ELR (cell line): ENCODE measurements at regions not wholly inside any gene's neighbourhood (a gene's known extent, or its start where the extent isn't known, plus 50 kb on each side); places are given as distances from the start of the nearest gene placed in this dataset.

ENCODE experiments used
- DNase-seq: peaks from one replicate; pipeline ENCODE4 v3.0.0-alpha.2; 2015; ENCODE audit warnings: low read depth

- DNase-seq, result no peak
Observed at GRCh38 chr4:158008551-158009218, 164.1 kb downstream of the GASK1B start.

- no peak for DNase-seq
Observed at GRCh38 chr4:158007566-158007965, 165.3 kb downstream of the GASK1B start.

GRCh38 chr4:158006990-158007389 lies 165.8 kb downstream of the GASK1B start:
- no peak for DNase-seq

- DNase-seq, result no peak
Observed at GRCh38 chr4:158005021-158005420, 167.8 kb downstream of the GASK1B start.

DNA sequence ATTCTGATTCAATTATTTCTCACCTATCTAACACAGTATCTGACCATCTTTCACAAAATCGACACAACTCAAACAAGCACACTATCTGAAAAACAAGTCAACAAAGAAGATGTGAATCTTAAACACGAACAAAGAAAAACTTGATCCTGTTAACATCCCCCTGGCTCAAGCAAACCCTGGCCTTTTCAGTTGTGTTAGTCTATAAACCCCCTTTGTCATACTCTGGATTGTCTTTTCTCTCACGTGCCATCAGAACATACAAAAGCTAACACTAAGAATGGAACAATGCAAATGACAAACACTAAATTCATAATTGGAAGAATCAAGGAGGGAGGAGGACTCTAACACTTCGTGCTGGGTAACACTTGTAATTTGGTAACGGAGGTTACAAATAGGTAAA lies 168.7 kb downstream of the GASK1B start:
- DNase-seq, result no peak

GRCh38 chr4:158003212-158003611 lies 169.6 kb downstream of the GASK1B start:
- no peak for DNase-seq

- DNase-seq, result no peak
Observed at GRCh38 chr4:158002173-158002572, 170.7 kb downstream of the GASK1B start.

- DNase-seq, result no peak
Observed at GRCh38 chr4:158001756-158002155, 171.1 kb downstream of the GASK1B start.

- no peak for DNase-seq
Observed at GRCh38 chr4:157999723-158000122, 173.1 kb downstream of the GASK1B start.

DNA sequence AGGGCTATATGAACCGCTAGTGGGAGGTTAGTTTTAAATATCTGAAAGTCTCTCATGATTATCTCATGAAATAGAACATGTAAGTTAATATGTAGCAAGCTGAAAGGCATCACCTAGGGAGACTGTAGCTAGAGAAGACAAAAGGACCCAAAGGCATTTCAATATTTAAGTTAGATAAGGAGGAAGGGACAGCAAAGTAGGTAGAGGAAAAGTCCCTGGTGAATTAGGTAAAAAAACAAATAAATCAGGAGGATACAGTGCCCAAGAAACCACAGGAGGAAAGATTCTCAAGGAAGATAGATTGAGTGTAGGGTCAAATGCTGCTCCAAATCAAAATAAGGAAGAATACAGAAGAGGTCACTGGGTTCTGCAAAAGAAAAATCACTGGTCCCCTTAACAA lies 175.5 kb downstream of the GASK1B start:
- DNase-seq, result no peak

GRCh38 chr4:157996061-157997028 lies 176.5 kb downstream of the GASK1B start:
- DNase-seq, result no peak

DNA sequence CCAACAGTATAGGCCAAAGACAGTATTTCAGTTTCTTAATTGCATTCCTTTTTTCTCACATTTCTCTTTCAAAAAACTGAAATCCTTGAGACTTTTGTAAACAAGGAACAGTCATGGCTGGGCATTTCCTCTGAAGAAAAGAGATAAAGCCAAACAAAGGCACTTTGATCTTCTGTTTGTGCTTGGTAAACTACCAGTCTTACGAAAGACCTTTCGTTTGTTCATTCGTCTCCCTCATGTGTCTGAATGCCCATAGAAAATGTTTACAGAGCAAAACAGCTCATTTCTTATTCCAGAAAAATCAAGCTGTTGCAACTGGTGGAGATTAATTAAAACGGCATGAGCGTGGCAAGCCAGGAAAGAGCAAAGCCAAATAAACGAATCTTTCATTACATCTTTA lies 178.0 kb downstream of the GASK1B start:
- DNase-seq, result no peak

GRCh38 chr4:157992948-157993839 lies 179.6 kb downstream of the GASK1B start:
- no peak for DNase-seq

- peak; percentile 77 for DNase-seq
Observed at GRCh38 chr4:157992038-157992705, 180.7 kb downstream of the GASK1B start.

GRCh38 chr4:157988641-157989040 lies 184.2 kb downstream of the GASK1B start:
- no peak for DNase-seq

GRCh38 chr4:157984285-157984911 lies 188.4 kb downstream of the GASK1B start:
- DNase-seq, result peak; percentile 29

GRCh38 chr4:157983300-157983699 lies 189.5 kb downstream of the GASK1B start:
- no peak for DNase-seq

- DNase-seq, result no peak
Observed at GRCh38 chr4:157980158-157980557, 192.7 kb downstream of the GASK1B start.

DNA sequence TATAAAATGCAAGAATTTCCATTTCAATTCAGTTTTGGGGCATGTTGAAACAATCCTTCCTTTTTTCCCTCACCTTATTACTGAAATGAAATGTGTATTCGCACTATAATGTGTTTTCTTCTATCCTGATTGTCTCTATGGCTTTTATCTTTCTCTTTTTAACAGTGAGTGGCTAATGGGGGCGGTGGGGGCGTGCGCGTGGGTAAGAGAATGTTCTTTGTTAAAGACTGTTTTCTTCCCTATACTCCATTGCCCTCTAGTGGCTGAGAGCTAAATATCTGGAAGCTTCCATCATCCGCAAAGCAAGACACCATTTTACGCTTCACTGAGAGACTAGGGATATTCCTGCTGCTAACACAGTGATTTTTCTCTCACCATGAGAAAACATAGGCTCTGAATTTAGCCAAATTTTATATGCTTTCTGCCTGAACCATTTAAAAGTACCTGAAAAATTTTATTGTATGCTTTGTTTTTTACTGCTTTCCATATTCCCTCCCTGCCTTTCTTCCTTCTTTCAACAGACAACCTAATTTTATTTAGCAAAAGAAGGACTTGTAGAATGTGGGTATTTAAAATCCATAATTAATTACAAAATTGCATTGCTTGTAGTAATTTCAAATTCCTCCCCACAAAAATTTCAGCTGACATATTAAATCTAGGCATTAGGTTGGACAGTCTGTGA lies 194.0 kb downstream of the GASK1B start:
- peak; percentile 78 for DNase-seq

DNA sequence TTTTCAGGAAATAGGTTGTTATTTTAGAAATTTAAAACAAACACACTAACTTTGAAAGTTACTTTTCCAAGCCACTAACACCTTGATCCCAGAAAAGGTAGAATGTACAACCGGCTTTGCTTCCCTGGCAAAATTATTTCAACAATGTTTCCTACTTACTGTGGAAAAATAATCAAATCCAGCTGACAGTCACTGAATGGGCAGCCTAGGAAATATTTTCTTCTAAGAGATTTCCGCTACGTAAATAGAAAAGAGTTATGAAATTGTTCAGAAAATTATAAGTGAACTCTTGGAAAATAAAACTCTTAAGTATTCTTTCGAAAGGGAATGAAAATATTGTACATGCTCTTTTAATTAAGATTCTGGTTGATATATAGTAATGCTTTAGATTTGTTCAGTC lies 195.7 kb downstream of the GASK1B start:
- no peak for DNase-seq

- DNase-seq, result no peak
Observed at GRCh38 chr4:157973297-157973696, 199.5 kb downstream of the GASK1B start.
